Stimulated activated CD4-positive, alpha-beta T cell treated with anti-CD3 and anti-CD28 coated beads, Interleukin-4, amount 100 ng/mL, for 4 hours (primary cell): ENCODE measurements at regions not wholly inside any gene's neighbourhood (a gene's known extent, or its start where the extent isn't known, plus 50 kb on each side); places are given as distances from the start of the nearest gene placed in this dataset.
"Not testable (repeated sequence)": the region's sequence is repeated elsewhere in the genome, so short reads cannot be mapped to it uniquely, and the experiment has no call there.

ENCODE experiments used
- DNase-seq, 2 experiments: peaks; one replicate each; pipeline ENCODE4 v3.0.0-alpha.2; 2020

- no peak for DNase-seq
Measured at GRCh38 chr14:40221428-40221827, 789.2 kb upstream of the FBXO33 start.

GRCh38 chr14:40219032-40219431, 786.8 kb upstream of the FBXO33 start:
- DNase-seq, result no peak

- DNase-seq, result no peak
Measured at GRCh38 chr14:40218282-40218941, 786.2 kb upstream of the FBXO33 start.

- DNase-seq, result no peak
Measured at GRCh38 chr14:40216976-40217375, 784.7 kb upstream of the FBXO33 start.

- DNase-seq, result not testable (repeated sequence)
Measured at GRCh38 chr14:40216408-40216807, 784.2 kb upstream of the FBXO33 start.

GRCh38 chr14:40213701-40214100, 781.5 kb upstream of the FBXO33 start:
- DNase-seq, result no peak

GRCh38 chr14:40204441-40205175, 772.4 kb upstream of the FBXO33 start:
- no peak for DNase-seq

GRCh38 chr14:40199101-40199500, 766.9 kb upstream of the FBXO33 start:
- DNase-seq, result no peak

GRCh38 chr14:40197344-40197743, 765.1 kb upstream of the FBXO33 start:
- DNase-seq, result no peak

- no peak for DNase-seq
Measured at GRCh38 chr14:40188006-40188405, 755.8 kb upstream of the FBXO33 start.

- no peak for DNase-seq
Measured at GRCh38 chr14:40164083-40164482, 731.9 kb upstream of the FBXO33 start.

GRCh38 chr14:40139657-40140056, 707.4 kb upstream of the FBXO33 start:
- DNase-seq, result no peak

- DNase-seq, result no peak
Measured at GRCh38 chr14:40133463-40133862, 701.2 kb upstream of the FBXO33 start.

- DNase-seq, result no peak
Measured at GRCh38 chr14:40129159-40129558, 696.9 kb upstream of the FBXO33 start.

- DNase-seq, result no peak
Measured at GRCh38 chr14:40123816-40124215, 691.6 kb upstream of the FBXO33 start.

- no peak for DNase-seq
Measured at GRCh38 chr14:40122968-40123648, 690.9 kb upstream of the FBXO33 start.

- no peak for DNase-seq
Measured at GRCh38 chr14:40119765-40120164, 687.5 kb upstream of the FBXO33 start.

GRCh38 chr14:40119321-40119720, 687.1 kb upstream of the FBXO33 start:
- DNase-seq, result no peak

GRCh38 chr14:40115583-40115982, 683.4 kb upstream of the FBXO33 start:
- no peak for DNase-seq

GRCh38 chr14:40113671-40114070, 681.4 kb upstream of the FBXO33 start:
- no peak for DNase-seq

- DNase-seq, result no peak
Measured at GRCh38 chr14:40100544-40101196, 668.4 kb upstream of the FBXO33 start.

- DNase-seq, result no peak
Measured at GRCh38 chr14:40099316-40099715, 667.1 kb upstream of the FBXO33 start.

GRCh38 chr14:40098468-40098867, 666.2 kb upstream of the FBXO33 start:
- DNase-seq, result no peak

- DNase-seq, result no peak
Measured at GRCh38 chr14:40096968-40097367, 664.7 kb upstream of the FBXO33 start.
